Endothelial cell of umbilical vein (primary cell): ENCODE measurements at regions not wholly inside any gene's neighbourhood (a gene's known extent, or its start where the extent isn't known, plus 50 kb on each side); places are given as distances from the start of the nearest gene placed in this dataset.

ENCODE experiments used
- BruUV-seq: library from RNA; stranded (reverse); fragments of 400-500 nt; replicated peaks from 2 replicates; lab custom pipeline; 2021; lab: Mats Ljungman, UMichigan
- CTCF ChIA-PET: fragments of 300-600, 350-600 bp; sonication (Branson Sonifier 250); formaldehyde crosslinking; loops from one replicate; lab custom pipeline; 2021; ENCODE audit warnings: antibody characterized with exemption, inconsistent platforms; lab: Charles Lee
- POLR2A ChIA-PET: fragments of 300-600, 350-600 bp; sonication (Branson Sonifier 250); formaldehyde crosslinking; loops from one replicate; lab custom pipeline; 2021; ENCODE audit warnings: antibody characterized with exemption, inconsistent platforms; lab: Charles Lee
- DNase-seq: peaks from one replicate; pipeline ENCODE4 v3.0.0-alpha.2; 2011; ENCODE audit warnings: low read depth, low spot score
- FAIRE-seq: peaks from 2 replicates; lab custom pipeline; 2011; peaks lifted over from hg19 to GRCh38; lab: Jason Lieb, UNC
- H2AFZ ChIP-seq: 2 replicates; pipeline ENCODE4 v1.6.0; 2012; ENCODE audit warnings: low read depth, low read length, control low read depth, inconsistent platforms
- H3K27ac ChIP-seq: 2 replicates; pipeline ENCODE4 v1.5.1; 2011; ENCODE audit warnings: low read depth, mild to moderate bottlenecking, control low read depth, low read length, moderate library complexity; ENCODE audit not compliant: insufficient read depth
- H3K27me3 ChIP-seq, 2 experiments: 2 replicates each; pipeline versions ENCODE4 v1.6.0 to v1.6.1; 2011; ENCODE audit warnings: low read length in 2 of 2, mixed read lengths in 1 of 2; ENCODE audit not compliant: control insufficient read depth in 2 of 2, insufficient read depth in 2 of 2
- H3K36me3 ChIP-seq, 2 experiments: 2 replicates in 1 of 2; 3 replicates in 1 of 2; pipeline ENCODE4 v1.5.1; 2011; ENCODE audit warnings: low read length in 2 of 2, mild to moderate bottlenecking in 1 of 2, moderate library complexity in 1 of 2; ENCODE audit not compliant: control insufficient read depth in 2 of 2, insufficient read depth in 2 of 2; ENCODE audit errors: extremely low read depth in 1 of 2
- H3K4me1 ChIP-seq: 3 replicates; pipeline ENCODE4 v1.5.1; 2011; ENCODE audit warnings: mild to moderate bottlenecking, low read length; ENCODE audit not compliant: control insufficient read depth, insufficient read depth; ENCODE audit errors: extremely low read depth
- H3K4me2 ChIP-seq: 2 replicates; pipeline ENCODE4 v1.6.1; 2011; ENCODE audit warnings: low read length, control low read depth, mixed read lengths; ENCODE audit not compliant: insufficient read depth
- H3K4me3 ChIP-seq, 3 experiments: fragments of 200-600 bp in 1 of 3; sonication (generic), shearing (Covaris generic) in 1 of 3; replicated peaks in 1 of 3; 2 replicates each; pipeline ENCODE4 v1.5.1; 2011 to 2016; ENCODE audit warnings: control low read depth in 3 of 3, low read length in 3 of 3, mild to moderate bottlenecking in 2 of 3, inconsistent platforms in 1 of 3, low read depth in 1 of 3, moderate library complexity in 1 of 3; ENCODE audit not compliant: insufficient read depth in 1 of 3
- H3K79me2 ChIP-seq: 2 replicates; pipeline ENCODE4 v1.6.0; 2012; ENCODE audit warnings: low read length, inconsistent platforms; ENCODE audit not compliant: control insufficient read depth, insufficient read depth
- H3K9ac ChIP-seq: replicated peaks from 2 replicates; pipeline ENCODE3; 2011; ENCODE audit warnings: low read length, control low read depth; ENCODE audit not compliant: insufficient read depth; ENCODE audit errors: extremely low read depth
- H3K9me1 ChIP-seq: replicated peaks from 3 replicates; pipeline ENCODE4 v1.6.0; 2011; ENCODE audit warnings: mild to moderate bottlenecking, low read length; ENCODE audit not compliant: control insufficient read depth, insufficient read depth; ENCODE audit errors: extremely low read depth
- H3K9me3 ChIP-seq: replicated peaks from 2 replicates; pipeline ENCODE4 v1.5.1; 2012; ENCODE audit warnings: low read length, inconsistent platforms; ENCODE audit not compliant: control insufficient read depth, insufficient read depth
- H4K20me1 ChIP-seq: replicated peaks from 2 replicates; pipeline ENCODE3; 2011; ENCODE audit warnings: mild to moderate bottlenecking, low read length; ENCODE audit not compliant: control insufficient read depth, insufficient read depth; ENCODE audit errors: extremely low read depth
- EZH2 ChIP-seq: IDR thresholded peaks from 2 replicates; pipeline ENCODE4 v1.6.1; 2012; ENCODE audit warnings: borderline replicate concordance, low read depth, mild to moderate bottlenecking, moderate library complexity, low read length, inconsistent platforms; ENCODE audit not compliant: severe bottlenecking
- FOS ChIP-seq: IDR thresholded peaks from 2 replicates; pipeline ENCODE4 v1.6.1; 2011; ENCODE audit warnings: mild to moderate bottlenecking, low read length, moderate library complexity, borderline replicate concordance; ENCODE audit not compliant: insufficient read depth
- GATA2 ChIP-seq: IDR thresholded peaks from 2 replicates; pipeline ENCODE4 v1.7.0; 2011; ENCODE audit warnings: low read depth, mild to moderate bottlenecking, moderate library complexity, mixed read lengths, low read length; ENCODE audit not compliant: insufficient read length, insufficient read depth
- JUN ChIP-seq: IDR thresholded peaks from 2 replicates; pipeline ENCODE4 v1.6.1; 2011; ENCODE audit warnings: borderline replicate concordance, low read depth; ENCODE audit not compliant: insufficient read length, insufficient read depth
- MYC ChIP-seq: IDR thresholded peaks from one replicate; pipeline ENCODE4 v1.6.1; 2011; ENCODE audit warnings: mild to moderate bottlenecking, low read depth, low read length
- POLR2A ChIP-seq: IDR thresholded peaks from 2 replicates; pipeline ENCODE4 v1.6.1; 2012; ENCODE audit warnings: low read depth, mild to moderate bottlenecking, control low read depth, low read length
- POLR2AphosphoS5 ChIP-seq: IDR thresholded peaks from 2 replicates; pipeline ENCODE4 v1.6.1; 2012; ENCODE audit warnings: low read depth, mild to moderate bottlenecking, control low read depth, low read length, moderate library complexity; ENCODE audit not compliant: insufficient read depth
- dilution Hi-C: fragments of 300-500 bp; cut with MboI; formaldehyde crosslinking; loops from one replicate; pipeline ENCODE4 v1.15.0; 2019; ENCODE audit warnings: low sequenced_read_pairs; ENCODE audit not compliant: extremely low pct_ligation_motif_present
- intact Hi-C: fragments of 100-400 bp; cut with micrococcal nuclease; formaldehyde crosslinking; loops from one replicate; pipeline ENCODE4 v1.10.0; 2022
- TF ChIP-seq, protein P1 (sequence below): IDR thresholded peaks from 2 replicates; pipeline ENCODE4 v1.6.1; 2011; ENCODE audit not compliant: insufficient read depth, insufficient read length
- TF ChIP-seq, protein P2 (sequence below), 2 donors: IDR thresholded peaks; 1 replicate in 1 of 2; 2 replicates in 1 of 2; pipeline ENCODE4 v1.5.1; 2011; ENCODE audit warnings: low read length in 2 of 2, mild to moderate bottlenecking in 2 of 2, moderate library complexity in 2 of 2, control low read depth in 1 of 2, inconsistent platforms in 1 of 2, low read depth in 1 of 2; ENCODE audit not compliant: insufficient read depth in 1 of 2; ENCODE audit errors: extremely low read depth in 1 of 2

- TF ChIP-seq EZH2, result no peak
- no peak for DNase-seq
- Histone ChIP-seq H4K20me1 (no peaks in the 10 kb centered on the region), H3K9ac (no peak overlapping the region), H3K36me3 (no peaks in the 10 kb centered on the region), H3K79me2 (no peaks in the 10 kb centered on the region), H3K4me3 (no peak overlapping the region), H3K9me3 (no peaks in the 10 kb centered on the region), H3K4me2 (no peak overlapping the region), H3K27me3 (peaks cover 37 to 38% of the 10 kb centered on the region in 2 experiments), H3K27ac (no peak overlapping the region), H3K9me1 (no peaks in the 10 kb centered on the region), H2AFZ (no peak overlapping the region), H3K4me1 (no peaks in the 10 kb centered on the region)
- ChIA-PET POLR2A (no interaction called here), CTCF (interaction anchor here (2.4 kb wide), 1 partner anchor 10 kb away, joined by 7 read pairs; no protein-coding TSS in a partner anchor)
- intact Hi-C loops, result no loop called here
- no peak for FAIRE-seq
- dilution Hi-C loops, result no loop called here
- no TSS peak for BruUV-seq
Measured at GRCh38 chr9:113692256-113692655, 183.9 kb upstream of the ZNF618 start.

DNA sequence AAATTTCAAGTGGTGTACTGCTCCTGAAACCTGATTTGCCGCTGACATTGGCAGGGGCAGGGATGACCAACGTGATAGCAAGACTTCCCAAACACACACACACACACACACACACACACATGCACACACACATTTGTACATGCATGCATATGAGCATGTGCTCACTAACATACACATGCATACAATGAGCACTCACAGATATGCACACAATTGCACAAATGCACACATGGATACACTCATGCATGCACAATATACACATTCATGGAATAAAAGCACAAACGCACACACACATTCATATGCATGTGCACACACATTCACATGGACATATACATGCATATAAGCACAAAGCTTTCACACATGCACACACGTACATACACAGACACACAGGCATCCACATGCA, 181.2 kb upstream of the ZNF618 start:
- Histone ChIP-seq H3K9ac (no peak overlapping the region), H3K36me3 (no peaks in the 10 kb centered on the region), H3K4me3 (no peak overlapping the region), H3K4me2 (no peak overlapping the region), H3K9me3 (no peaks in the 10 kb centered on the region), H3K27me3 (peaks cover 19 to 20% of the 10 kb centered on the region in 2 experiments), H3K9me1 (no peaks in the 10 kb centered on the region), H2AFZ (no peak overlapping the region), H3K4me1 (no peaks in the 10 kb centered on the region), H4K20me1 (no peaks in the 10 kb centered on the region), H3K27ac (no peak overlapping the region), H3K79me2 (no peaks in the 10 kb centered on the region)
- intact Hi-C loops, result no loop called here
- TF ChIP-seq EZH2 (no peak), FOS (no peak), POLR2AphosphoS5 (no peak), JUN (no peak), GATA2 (no peak), POLR2A (no peak), MYC (no peak)
- TF ChIP-seq, protein P1, sequence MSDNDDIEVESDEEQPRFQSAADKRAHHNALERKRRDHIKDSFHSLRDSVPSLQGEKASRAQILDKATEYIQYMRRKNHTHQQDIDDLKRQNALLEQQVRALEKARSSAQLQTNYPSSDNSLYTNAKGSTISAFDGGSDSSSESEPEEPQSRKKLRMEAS, result no peak
- TF ChIP-seq, protein P2, sequence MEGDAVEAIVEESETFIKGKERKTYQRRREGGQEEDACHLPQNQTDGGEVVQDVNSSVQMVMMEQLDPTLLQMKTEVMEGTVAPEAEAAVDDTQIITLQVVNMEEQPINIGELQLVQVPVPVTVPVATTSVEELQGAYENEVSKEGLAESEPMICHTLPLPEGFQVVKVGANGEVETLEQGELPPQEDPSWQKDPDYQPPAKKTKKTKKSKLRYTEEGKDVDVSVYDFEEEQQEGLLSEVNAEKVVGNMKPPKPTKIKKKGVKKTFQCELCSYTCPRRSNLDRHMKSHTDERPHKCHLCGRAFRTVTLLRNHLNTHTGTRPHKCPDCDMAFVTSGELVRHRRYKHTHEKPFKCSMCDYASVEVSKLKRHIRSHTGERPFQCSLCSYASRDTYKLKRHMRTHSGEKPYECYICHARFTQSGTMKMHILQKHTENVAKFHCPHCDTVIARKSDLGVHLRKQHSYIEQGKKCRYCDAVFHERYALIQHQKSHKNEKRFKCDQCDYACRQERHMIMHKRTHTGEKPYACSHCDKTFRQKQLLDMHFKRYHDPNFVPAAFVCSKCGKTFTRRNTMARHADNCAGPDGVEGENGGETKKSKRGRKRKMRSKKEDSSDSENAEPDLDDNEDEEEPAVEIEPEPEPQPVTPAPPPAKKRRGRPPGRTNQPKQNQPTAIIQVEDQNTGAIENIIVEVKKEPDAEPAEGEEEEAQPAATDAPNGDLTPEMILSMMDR (IDR thresholded peaks at IDR 0.05; ENCODE audit: extremely low read depth in 1 of 2, insufficient read depth in 1 of 2, low read depth in 1 of 2, low read length in 2 of 2), result no peak
- POLR2A ChIA-PET, result no interaction called here
- DNase-seq (no peak), FAIRE-seq (no peak)
- dilution Hi-C loops, result no loop called here
- CTCF ChIA-PET, result no interaction called here
- BruUV-seq, result no TSS peak
